GM10248 (cell line): ENCODE measurements at regions not wholly inside any gene's neighbourhood (a gene's known extent, or its start where the extent isn't known, plus 50 kb on each side); places are given as distances from the start of the nearest gene placed in this dataset.

Source experiments
- CTCF ChIA-PET: fragments of 300-600 bp; sonication (Branson Sonifier 250); formaldehyde crosslinking; extraction: SDS; loops from one replicate; lab custom pipeline; 2021; ENCODE audit warnings: antibody characterized with exemption; lab: Yijun Ruan, JAX
- POLR2A ChIA-PET: fragments of 350-650 bp; sonication (Branson Sonifier 250); formaldehyde crosslinking; extraction: SDS; loops from one replicate; lab custom pipeline; 2020; ENCODE audit warnings: antibody characterized with exemption; lab: Yijun Ruan, JAX
- DNase-seq: peaks from one replicate; pipeline ENCODE4 v3.0.0; 2012; ENCODE audit errors: extremely low spot score
- CTCF ChIP-seq: IDR thresholded peaks from 2 replicates; pipeline ENCODE4 v1.5.1; 2012; ENCODE audit warnings: mild to moderate bottlenecking, low read depth; ENCODE audit errors: extremely low read depth, missing control alignments, control extremely low read depth

- ChIA-PET POLR2A (no interaction called here), CTCF (no interaction called here)
- DNase-seq: no peak
Measured at GRCh38 chr11:43197379-43197778, 114.4 kb upstream of the API5 start.

GRCh38 chr11:43200031-43200430 is 111.8 kb upstream of the API5 start:
- TF ChIP-seq CTCF: no peak
- no peak for DNase-seq
- ChIA-PET POLR2A (no interaction called here), CTCF (no interaction called here)

More at GRCh38 chr11:43197379-43197778, 114.4 kb upstream of the API5 start:
- no peak for TF ChIP-seq CTCF

GRCh38 chr11:43212279-43212678 is 99.5 kb upstream of the API5 start:
- no peak for DNase-seq
- no peak for TF ChIP-seq CTCF
- POLR2A ChIA-PET: no interaction called here
- CTCF ChIA-PET: no interaction called here

- ChIA-PET CTCF (no interaction called here), POLR2A (no interaction called here)
- no peak for DNase-seq
- no peak for TF ChIP-seq CTCF
Measured at GRCh38 chr11:43214471-43214870, 97.3 kb upstream of the API5 start.

- ChIA-PET CTCF (interaction anchor here (0.7 to 1.2 kb wide), 2 partner anchors 13 to 22 kb away, joined by 3 to 5 read pairs; no protein-coding TSS in a partner anchor), POLR2A (no interaction called here)
- no peak for DNase-seq
- TF ChIP-seq CTCF: no peak
Measured at GRCh38 chr11:43217849-43218248, 93.9 kb upstream of the API5 start.

- ChIA-PET POLR2A (no interaction called here), CTCF (no interaction called here)
- DNase-seq: no peak
- TF ChIP-seq CTCF: no peak
Measured at GRCh38 chr11:43222215-43222614, 89.6 kb upstream of the API5 start.

DNA sequence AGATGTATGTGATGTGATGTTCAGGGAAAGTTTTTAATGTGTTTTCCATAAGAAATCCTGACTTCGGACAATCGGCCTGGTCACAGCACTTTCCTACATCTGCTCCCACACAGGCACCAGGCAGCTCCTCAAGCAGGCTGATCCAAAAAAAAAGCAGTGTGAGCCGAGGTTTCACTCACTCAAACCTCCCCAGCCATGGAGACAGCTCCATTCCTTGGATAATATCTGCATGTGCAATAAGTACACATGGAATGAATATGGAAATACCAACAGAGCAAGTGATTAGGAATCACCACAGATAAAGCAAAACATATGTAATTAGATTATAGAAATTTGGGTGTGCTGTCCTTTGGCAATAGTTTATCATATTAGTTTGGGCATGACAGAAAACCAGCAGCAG is 88.8 kb upstream of the API5 start:
- ChIA-PET CTCF (no interaction called here), POLR2A (no interaction called here)
- no peak for DNase-seq
- TF ChIP-seq CTCF: no peak
